Body of pancreas (tissue), 4 donors: ENCODE measurements at regions not wholly inside any gene's neighbourhood (a gene's known extent, or its start where the extent isn't known, plus 50 kb on each side); places are given as distances from the start of the nearest gene placed in this dataset.

ENCODE experiments used
- ATAC-seq: fragments of 150-250 bp; one replicate; pipeline ENCODE4 v1.9.1; 2016
- DNase-seq, 4 donors: peaks; one replicate each; pipeline ENCODE4 v3.0.0-alpha.2; 2019
- H3K27ac ChIP-seq, 4 donors: fragments of 200-600 bp; sonication (generic); 1 replicate in 3 of 4; 2 replicates in 1 of 4; pipeline versions ENCODE4 v1.5.1 to v1.6.1; 2016 to 2019; ENCODE audit warnings: mild to moderate bottlenecking in 1 of 4, mixed read lengths in 1 of 4, moderate library complexity in 1 of 4
- H3K27me3 ChIP-seq, 2 donors: fragments of 200-600 bp; sonication (generic); one replicate each; pipeline ENCODE4 v1.6.0; 2016; ENCODE audit warnings: mild to moderate bottlenecking in 1 of 2
- H3K36me3 ChIP-seq, 2 donors: fragments of 200-600 bp; sonication (generic); replicated peaks in 1 of 2; 2 replicates each; pipeline ENCODE4 v1.5.1; 2016; ENCODE audit warnings: low read depth in 2 of 2; ENCODE audit not compliant: insufficient read depth in 1 of 2
- H3K4me1 ChIP-seq: fragments of 200-600 bp; sonication (generic); one replicate; pipeline ENCODE4 v1.6.0; 2016
- H3K4me3 ChIP-seq, 2 donors: fragments of 200-600 bp; sonication (generic); 1 replicate in 1 of 2; 2 replicates in 1 of 2; pipeline ENCODE4 v1.5.1; 2016 to 2019
- H3K9me3 ChIP-seq, 3 donors: fragments of 200-600 bp; sonication (generic); 1 replicate in 2 of 3; 2 replicates in 1 of 3; pipeline ENCODE4 v1.5.1; 2016
- CTCF ChIP-seq, 7 experiments: fragments of 450-650 bp in 4 of 7; fragments of 200-600 bp in 3 of 7; sonication (generic) in 3 of 7; IDR thresholded peaks; one replicate each; pipeline ENCODE4 v1.5.1; 2016 to 2019; ENCODE audit warnings: antibody characterized with exemption in 7 of 7
- POLR2A ChIP-seq, 3 donors: fragments of 450-650 bp; IDR thresholded peaks; one replicate each; pipeline ENCODE4 v1.6.1; 2016; ENCODE audit warnings: antibody characterized with exemption in 3 of 3, mild to moderate bottlenecking in 2 of 3
- WGBS, 2 donors: methylation state at CpG; one replicate each; pipeline ENCODE4 v1.1.5; 2017; 5-methylcytosine and 5-hydroxymethylcytosine counted together
- intact Hi-C: fragments of 100-400 bp; cut with DNase I; formaldehyde crosslinking; loops from one replicate; pipeline ENCODE4 v1.15.1; 2023

DNA sequence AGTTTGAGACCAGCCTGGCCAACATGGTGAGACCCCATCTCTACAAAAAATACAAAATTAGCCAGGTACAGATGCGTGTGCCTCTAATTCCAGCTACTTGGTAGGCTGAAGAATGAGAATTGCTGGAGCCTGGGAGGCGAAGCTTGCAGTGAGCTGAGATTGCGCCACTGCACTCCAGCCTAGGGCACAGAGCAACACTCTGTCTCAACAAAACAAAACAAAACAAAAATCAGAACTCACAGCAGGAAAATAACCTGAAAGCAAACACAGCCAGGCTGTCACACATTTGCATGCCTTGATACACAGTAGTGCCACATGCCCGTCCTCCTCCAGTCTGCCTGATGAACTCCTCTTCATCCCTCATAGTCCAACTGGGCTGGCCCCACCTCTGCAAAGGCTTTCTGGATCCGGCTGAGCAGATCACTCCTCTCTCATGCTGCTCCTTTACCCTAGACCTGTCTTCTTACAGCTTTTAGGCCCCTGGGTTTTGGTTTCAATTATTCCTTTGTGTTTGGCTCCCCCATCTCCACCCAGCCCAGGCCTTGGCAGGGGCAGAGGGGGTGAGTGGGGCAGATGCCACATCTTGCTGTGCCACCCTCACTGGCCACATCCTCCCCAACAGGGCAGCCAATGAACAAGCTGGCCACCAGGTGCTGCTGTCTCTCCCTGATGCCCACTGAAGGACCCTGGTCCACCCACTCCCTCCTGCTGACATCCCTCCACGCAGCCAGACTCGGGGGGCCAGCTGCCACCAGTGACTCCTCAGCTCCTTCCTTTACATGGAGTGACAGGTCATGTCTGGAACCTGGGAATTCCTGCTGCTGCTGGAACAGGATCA, 62.0 kb upstream of the GGTA1 start:
- ATAC-seq = no peak
- Histone ChIP-seq H3K27me3 (no peaks in the 10 kb centered on the region), H3K27ac (no peak overlapping the region), H3K36me3 (no peaks in the 10 kb centered on the region), H3K4me1 (peaks cover 20% of the 10 kb centered on the region), H3K4me3 (no peak overlapping the region), H3K9me3 (no peaks in the 10 kb centered on the region)
- WGBS, 2 donors = 80% methylated on average over 7 of the region's 7 CpGs
- DNase-seq = no peak
- intact Hi-C loops = no loop called here
- no peak for TF ChIP-seq CTCF (IDR thresholded peaks at IDR 0.05)
- TF ChIP-seq POLR2A (IDR thresholded peaks at IDR 0.05) = no peak

DNA sequence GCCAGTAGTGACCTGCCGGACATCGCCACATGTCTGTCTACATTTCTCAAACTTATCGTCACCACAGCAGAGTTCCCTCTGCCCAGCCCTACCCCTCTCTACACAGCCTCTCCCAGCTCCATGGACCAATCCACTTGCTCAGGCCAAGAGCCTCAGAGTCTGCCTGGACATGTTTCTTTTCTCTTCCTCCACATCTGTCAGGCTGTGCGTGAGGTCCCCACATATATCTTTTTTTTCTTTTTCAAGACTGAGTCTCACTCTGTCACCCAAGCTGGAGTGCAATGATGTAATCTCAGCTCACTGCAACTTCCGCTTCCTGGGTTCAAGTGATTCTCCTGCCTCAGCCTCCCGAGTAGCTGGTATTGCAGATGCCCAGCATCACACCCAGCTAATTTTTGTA, 62.7 kb upstream of the GGTA1 start:
- WGBS, 2 donors = 81 to 90% methylated on average over 6 of the region's 6 CpGs

GRCh38 chr9:121563425-121563824, 63.8 kb upstream of the GGTA1 start:
- no peak for TF ChIP-seq CTCF (IDR thresholded peaks at IDR 0.05)
- no peak for TF ChIP-seq POLR2A (IDR thresholded peaks at IDR 0.05)
- Histone ChIP-seq H3K36me3 (no peaks in the 10 kb centered on the region), H3K27me3 (no peaks in the 10 kb centered on the region), H3K27ac (no peak overlapping the region), H3K4me3 (no peak overlapping the region), H3K4me1 (peaks cover 13% of the 10 kb centered on the region), H3K9me3 (no peaks in the 10 kb centered on the region)
- intact Hi-C loops = no loop called here
- no peak for ATAC-seq
- 93 to 95% methylated on average over 8 of the region's 8 CpGs for whole genome bisulfite sequencing, 2 donors
- no peak for DNase-seq

More for the DNA sequence above, 62.7 kb upstream of the GGTA1 start:
- no peak overlapping the region for H3K4me3 ChIP-seq
- no peaks in the 10 kb centered on the region for H3K36me3 ChIP-seq
- H3K4me1 ChIP-seq = peaks cover 14% of the 10 kb centered on the region
- intact Hi-C loops = no loop called here
- no peak for ATAC-seq
- no peaks in the 10 kb centered on the region for H3K27me3 ChIP-seq
- H3K27ac ChIP-seq = no peak overlapping the region
- DNase-seq = no peak
- H3K9me3 ChIP-seq = no peaks in the 10 kb centered on the region
- TF ChIP-seq POLR2A (IDR thresholded peaks at IDR 0.05) (no peak), CTCF (IDR thresholded peaks at IDR 0.05) (no peak)

GRCh38 chr9:121563881-121564460, 64.3 kb upstream of the GGTA1 start:
- 88 to 92% methylated on average over 6 to 7 of the region's 7 CpGs for whole genome bisulfite sequencing, 2 donors

More at GRCh38 chr9:121563881-121564460, 64.3 kb upstream of the GGTA1 start:
- Histone ChIP-seq H3K9me3 (no peaks in the 10 kb centered on the region), H3K27me3 (no peaks in the 10 kb centered on the region), H3K4me3 (no peak overlapping the region), H3K36me3 (no peaks in the 10 kb centered on the region), H3K27ac (no peak overlapping the region), H3K4me1 (peaks cover 16% of the 10 kb centered on the region)
- intact Hi-C loops = no loop called here
- DNase-seq (no peak), ATAC-seq (no peak)
- TF ChIP-seq CTCF (IDR thresholded peaks at IDR 0.05) (no peak), POLR2A (IDR thresholded peaks at IDR 0.05) (no peak)
